ENCODE measurements at regions not wholly inside any gene's neighbourhood (a gene's known extent, or its start where the extent isn't known, plus 50 kb on each side); places are given as distances from the start of the nearest gene placed in this dataset.
A peak's percentile ranks its signal among the peaks of the same experiment; 100 is the strongest.

DNA sequence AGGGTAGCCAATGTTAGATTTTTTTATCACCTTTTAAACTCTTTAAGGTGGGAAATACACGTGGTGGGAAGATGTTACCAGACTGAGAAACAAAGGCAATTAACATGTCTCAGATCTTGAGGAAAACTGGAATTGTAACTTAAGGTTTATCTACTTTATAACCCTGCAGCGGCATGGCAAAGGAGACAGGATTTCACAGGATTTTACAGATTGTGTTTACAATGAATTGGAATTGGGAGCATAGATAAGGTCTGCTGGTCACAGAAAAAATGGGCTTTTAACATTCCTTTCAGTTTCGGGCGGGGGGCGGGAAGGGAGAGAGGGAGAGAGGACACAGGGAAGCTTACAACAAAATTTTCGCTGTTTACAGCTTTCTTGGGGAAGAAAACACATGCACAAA lies 467.5 kb upstream of the CT83 start:
- no peak overlapping the region for H2BK5ac ChIP-seq (ENCODE audit: insufficient read length, low read length)
- H3K14ac ChIP-seq (ENCODE audit: insufficient read depth, low read length) = no peak overlapping the region
- H4K20me1 ChIP-seq (ENCODE audit: control insufficient read depth, insufficient read depth, insufficient read length) = no peaks in the 10 kb centered on the region
- Mint-ChIP-seq H3K4me1 (peaks cover 33% of the 10 kb centered on the region in 2 experiments), H3K27ac (peak overlapping the region; percentile 24 to 97 (median 74); a peak in 5 of 7 replicates), H3K4me3 (peak overlapping the region in 1 of 2 experiments; percentile 46; a peak in 2 of 5 replicates), H3K27me3 (ENCODE audit: low read depth) (no peaks in the 10 kb centered on the region), H3K36me3 (ENCODE audit: insufficient read depth in 1 of 3, low read depth in 3 of 3) (peaks cover 11 to 16% (median 13%) of the 10 kb centered on the region in 3 experiments), H3K9me3 (peaks cover 10 to 16% of the 10 kb centered on the region in 2 experiments; a peak in 4 of 5 replicates)
- H3K4me2 ChIP-seq (ENCODE audit: insufficient read depth, insufficient read length, low read length) = no peak overlapping the region
- no peak overlapping the region for H4K5ac ChIP-seq (ENCODE audit: insufficient read length, low read depth, low read length)
- no peak overlapping the region for H3K9ac ChIP-seq (ENCODE audit: extremely low read depth, insufficient read length, low read length)
- WGBS (ENCODE audit: extremely low coverage, insufficient read length, low lambda C conversion rate) = no CpG with 5 or more reads among the region's 6 CpGs
- TF ChIP-seq, protein P1, sequence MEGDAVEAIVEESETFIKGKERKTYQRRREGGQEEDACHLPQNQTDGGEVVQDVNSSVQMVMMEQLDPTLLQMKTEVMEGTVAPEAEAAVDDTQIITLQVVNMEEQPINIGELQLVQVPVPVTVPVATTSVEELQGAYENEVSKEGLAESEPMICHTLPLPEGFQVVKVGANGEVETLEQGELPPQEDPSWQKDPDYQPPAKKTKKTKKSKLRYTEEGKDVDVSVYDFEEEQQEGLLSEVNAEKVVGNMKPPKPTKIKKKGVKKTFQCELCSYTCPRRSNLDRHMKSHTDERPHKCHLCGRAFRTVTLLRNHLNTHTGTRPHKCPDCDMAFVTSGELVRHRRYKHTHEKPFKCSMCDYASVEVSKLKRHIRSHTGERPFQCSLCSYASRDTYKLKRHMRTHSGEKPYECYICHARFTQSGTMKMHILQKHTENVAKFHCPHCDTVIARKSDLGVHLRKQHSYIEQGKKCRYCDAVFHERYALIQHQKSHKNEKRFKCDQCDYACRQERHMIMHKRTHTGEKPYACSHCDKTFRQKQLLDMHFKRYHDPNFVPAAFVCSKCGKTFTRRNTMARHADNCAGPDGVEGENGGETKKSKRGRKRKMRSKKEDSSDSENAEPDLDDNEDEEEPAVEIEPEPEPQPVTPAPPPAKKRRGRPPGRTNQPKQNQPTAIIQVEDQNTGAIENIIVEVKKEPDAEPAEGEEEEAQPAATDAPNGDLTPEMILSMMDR (conservative IDR thresholded peaks at IDR 0.05) = no peak
- H2BK15ac ChIP-seq (ENCODE audit: low read depth, low read length) = no peak overlapping the region
- H2BK12ac ChIP-seq (ENCODE audit: insufficient read length, low read depth, low read length) = no peak overlapping the region
- H3K9me3 ChIP-seq (ENCODE audit: control insufficient read depth, low read depth, low read length) = peaks cover 5% of the 10 kb centered on the region
- no peak overlapping the region for H2BK20ac ChIP-seq (ENCODE audit: low read depth, low read length, poor library complexity, severe bottlenecking)
- no peaks in the 10 kb centered on the region; the same call in 1 of the 2 replicates for H3K4me1 ChIP-seq (ENCODE audit: insufficient read depth, low read length)
- H2AK5ac ChIP-seq (ENCODE audit: insufficient read length, low read length) = no peak overlapping the region
- H3K27me3 ChIP-seq (ENCODE audit: insufficient read depth, low read length) = no peaks in the 10 kb centered on the region
- H3T11ph ChIP-seq (ENCODE audit: low read length) = no peak overlapping the region
- H2AFZ ChIP-seq (ENCODE audit: low read length) = peak overlapping the region; percentile 14
- no peaks in the 10 kb centered on the region for H3K23me2 ChIP-seq (ENCODE audit: insufficient read length, low read depth, low read length, poor library complexity, severe bottlenecking)
- no peak overlapping the region for H2BK120ac ChIP-seq (ENCODE audit: low read depth, low read length, poor library complexity, severe bottlenecking)
- H4K91ac ChIP-seq (ENCODE audit: insufficient read length, low read depth, low read length) = no peak overlapping the region
- H3K4ac ChIP-seq (ENCODE audit: low read depth, low read length) = no peak overlapping the region
- H3K18ac ChIP-seq (ENCODE audit: insufficient read length, low read depth, low read length) = no peak overlapping the region
- H3K23ac ChIP-seq (ENCODE audit: insufficient read length, low read depth, low read length) = no peak overlapping the region
- H3K56ac ChIP-seq (ENCODE audit: insufficient read length, low read depth, low read length) = no peak overlapping the region
- no peaks in the 10 kb centered on the region for H3K79me1 ChIP-seq (ENCODE audit: insufficient read depth, low read depth, low read length, poor library complexity, severe bottlenecking)
- H3K27ac ChIP-seq (ENCODE audit: insufficient read length, low read depth, low read length) = no peak overlapping the region
- no peak for DNase-seq
- H3K79me2 ChIP-seq (ENCODE audit: insufficient read depth, low read length) = no peaks in the 10 kb centered on the region
- no peak overlapping the region for H4K8ac ChIP-seq (replicated peaks; ENCODE audit: insufficient read length, low read depth, low read length)
